NB4 (cell line): ENCODE measurements at regions not wholly inside any gene's neighbourhood (a gene's known extent, or its start where the extent isn't known, plus 50 kb on each side); places are given as distances from the start of the nearest gene placed in this dataset.

ENCODE experiments used
- DNase-seq: peaks from one replicate; pipeline ENCODE4 v3.0.0; 2010; ENCODE audit warnings: low read depth
- H3K4me3 ChIP-seq: one replicate; pipeline ENCODE4 v1.5.1; 2011; ENCODE audit warnings: mild to moderate bottlenecking, low read depth, low read length, moderate library complexity
- CTCF ChIP-seq: IDR thresholded peaks from one replicate; pipeline ENCODE4 v1.5.1; 2012; ENCODE audit warnings: low read depth, low read length
- MYC ChIP-seq: IDR thresholded peaks from 2 replicates; pipeline ENCODE4 v1.6.1; 2011; ENCODE audit warnings: low read depth, low read length
- POLR2A ChIP-seq: IDR thresholded peaks from 2 replicates; pipeline ENCODE4 v1.6.1; 2011; ENCODE audit warnings: mild to moderate bottlenecking; ENCODE audit not compliant: insufficient read length; ENCODE audit errors: extremely low read depth
- TF ChIP-seq, protein P1 (sequence below): IDR thresholded peaks from 2 replicates; pipeline ENCODE4 v1.6.1; 2011; ENCODE audit warnings: low read depth, low read length

DNA sequence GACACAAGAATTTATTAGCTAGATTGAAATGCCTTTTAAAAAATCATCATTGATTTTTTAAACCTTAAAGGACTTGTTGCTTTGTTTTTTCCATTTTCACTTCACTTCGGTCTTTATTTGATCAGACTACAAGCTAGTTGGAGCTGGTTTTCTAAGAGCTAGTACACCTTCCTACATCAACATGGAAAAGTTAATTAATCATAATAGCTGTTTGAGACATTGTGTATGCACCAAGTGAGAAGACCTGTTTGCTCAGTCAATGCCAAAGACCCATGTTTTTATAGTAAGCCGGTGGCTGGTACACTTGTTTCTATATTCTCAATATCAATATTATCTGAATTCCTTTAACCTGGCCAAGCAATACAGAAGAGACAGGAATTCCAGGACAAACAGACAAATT lies 310.2 kb upstream of the SGK1 start:
- TF ChIP-seq, protein P1, sequence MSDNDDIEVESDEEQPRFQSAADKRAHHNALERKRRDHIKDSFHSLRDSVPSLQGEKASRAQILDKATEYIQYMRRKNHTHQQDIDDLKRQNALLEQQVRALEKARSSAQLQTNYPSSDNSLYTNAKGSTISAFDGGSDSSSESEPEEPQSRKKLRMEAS: no peak
- TF ChIP-seq MYC (no peak), POLR2A (no peak), CTCF (no peak)
- DNase-seq: no peak
- no peak overlapping the region for H3K4me3 ChIP-seq

DNA sequence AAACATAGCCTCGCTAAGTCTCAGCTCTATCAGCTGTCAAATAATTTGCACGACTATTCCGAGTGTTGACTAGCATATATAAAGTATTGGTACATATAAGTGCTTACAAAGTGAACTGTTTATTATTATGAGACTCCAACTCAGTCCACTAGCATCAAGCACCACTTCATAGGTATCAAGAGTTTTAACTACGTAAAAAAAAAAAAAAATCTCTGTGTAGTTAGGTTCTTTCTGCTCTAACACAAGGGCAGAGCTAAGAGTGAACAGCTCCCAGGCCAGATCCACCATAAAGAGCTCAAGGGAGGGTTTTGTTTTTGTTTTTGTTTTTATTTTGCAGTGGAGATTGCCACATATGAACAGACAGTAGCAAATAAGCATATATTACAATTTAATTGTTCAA lies 309.8 kb upstream of the SGK1 start:
- DNase-seq: no peak
- TF ChIP-seq, protein P1: no peak
- TF ChIP-seq POLR2A (no peak), CTCF (no peak), MYC (no peak)
- H3K4me3 ChIP-seq: no peak overlapping the region

DNA sequence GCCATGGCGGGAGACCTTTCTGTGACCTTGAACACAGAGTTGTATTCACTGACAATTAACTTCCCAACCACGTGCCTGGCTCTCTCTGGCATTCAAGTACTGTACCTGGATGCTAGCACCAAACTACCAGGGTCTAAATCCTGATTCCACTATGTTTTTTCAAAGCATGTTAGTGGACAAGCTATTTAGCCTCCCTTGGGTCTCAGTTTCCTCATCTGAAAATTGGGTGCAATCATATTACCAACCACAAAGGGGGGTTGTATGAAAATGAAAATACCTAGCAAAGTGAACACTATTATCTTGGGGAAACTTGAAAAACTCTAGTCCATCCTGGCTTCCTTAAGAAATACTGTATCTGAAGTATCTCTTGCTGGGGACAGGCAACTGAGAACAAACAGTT lies 308.7 kb upstream of the SGK1 start:
- no peak overlapping the region for H3K4me3 ChIP-seq
- DNase-seq: no peak
- TF ChIP-seq, protein P1: no peak
- TF ChIP-seq CTCF (no peak), MYC (no peak), POLR2A (no peak)

DNA sequence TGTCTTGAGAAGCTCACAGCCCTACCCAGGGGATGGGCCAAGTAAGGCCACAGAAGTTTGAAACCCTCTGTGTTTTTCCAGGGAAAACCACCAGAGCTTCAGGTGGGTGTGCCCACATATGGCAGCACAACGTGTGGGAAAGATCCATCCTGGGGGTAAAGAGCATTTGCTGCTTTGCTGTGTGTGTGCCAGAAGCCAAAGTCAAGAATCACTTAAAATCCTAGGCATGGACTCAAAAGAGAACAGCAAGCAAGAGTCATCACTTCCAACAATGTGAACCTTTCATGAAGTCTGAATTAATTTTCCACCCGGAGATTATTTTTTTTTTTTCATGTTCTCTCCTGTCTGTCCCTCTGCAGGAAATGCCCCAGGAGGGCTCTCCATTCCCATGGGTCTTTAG lies 308.2 kb upstream of the SGK1 start:
- H3K4me3 ChIP-seq: no peak overlapping the region
- no peak for TF ChIP-seq CTCF
- DNase-seq: no peak

GRCh38 chr6:134624781-134625180 lies 306.9 kb upstream of the SGK1 start:
- TF ChIP-seq, protein P1: no peak
- no peak for TF ChIP-seq MYC
- no peak for TF ChIP-seq CTCF
- TF ChIP-seq POLR2A: no peak
- H3K4me3 ChIP-seq: no peak overlapping the region
- DNase-seq: no peak

- no peak overlapping the region for H3K4me3 ChIP-seq
- TF ChIP-seq CTCF (no peak), POLR2A (no peak), MYC (no peak)
- TF ChIP-seq, protein P1: no peak
- DNase-seq: peak; percentile 40
Measured at GRCh38 chr6:134623401-134623800, 305.5 kb upstream of the SGK1 start.
